ENCODE measurements at regions not wholly inside any gene's neighbourhood (a gene's known extent, or its start where the extent isn't known, plus 50 kb on each side); places are given as distances from the start of the nearest gene placed in this dataset.

- no peak for DNase-seq (ENCODE audit: low read depth, low spot score)
- dilution Hi-C loops (cut with MboI; ENCODE audit: extremely low pct_ligation_motif_present, low sequenced_read_pairs), result no loop called here
- no peaks in the 10 kb centered on the region for H3K27me3 ChIP-seq (ENCODE audit: control insufficient read depth in 2 of 2, insufficient read depth in 2 of 2, low read length in 2 of 2)
- no peaks in the 10 kb centered on the region for H3K4me1 ChIP-seq (ENCODE audit: control insufficient read depth, extremely low read depth, insufficient read depth, low read length)
- TF ChIP-seq POLR2A (IDR thresholded peaks at IDR 0.05; ENCODE audit: low read depth, low read length) (no peak), MYC (IDR thresholded peaks at IDR 0.05; ENCODE audit: low read depth, low read length) (no peak), EZH2 (IDR thresholded peaks at IDR 0.05; ENCODE audit: borderline replicate concordance, low read depth, low read length, severe bottlenecking) (no peak), GATA2 (IDR thresholded peaks at IDR 0.05; ENCODE audit: insufficient read depth, insufficient read length, low read depth, low read length) (no peak), FOS (IDR thresholded peaks at IDR 0.05; ENCODE audit: borderline replicate concordance, insufficient read depth, low read length) (no peak), POLR2AphosphoS5 (IDR thresholded peaks at IDR 0.05; ENCODE audit: insufficient read depth, low read depth, low read length) (no peak), JUN (IDR thresholded peaks at IDR 0.05; ENCODE audit: borderline replicate concordance, insufficient read depth, insufficient read length, low read depth) (no peak), MAX (IDR thresholded peaks at IDR 0.05; ENCODE audit: insufficient read depth, insufficient read length) (no peak)
- TF ChIP-seq, protein P1, sequence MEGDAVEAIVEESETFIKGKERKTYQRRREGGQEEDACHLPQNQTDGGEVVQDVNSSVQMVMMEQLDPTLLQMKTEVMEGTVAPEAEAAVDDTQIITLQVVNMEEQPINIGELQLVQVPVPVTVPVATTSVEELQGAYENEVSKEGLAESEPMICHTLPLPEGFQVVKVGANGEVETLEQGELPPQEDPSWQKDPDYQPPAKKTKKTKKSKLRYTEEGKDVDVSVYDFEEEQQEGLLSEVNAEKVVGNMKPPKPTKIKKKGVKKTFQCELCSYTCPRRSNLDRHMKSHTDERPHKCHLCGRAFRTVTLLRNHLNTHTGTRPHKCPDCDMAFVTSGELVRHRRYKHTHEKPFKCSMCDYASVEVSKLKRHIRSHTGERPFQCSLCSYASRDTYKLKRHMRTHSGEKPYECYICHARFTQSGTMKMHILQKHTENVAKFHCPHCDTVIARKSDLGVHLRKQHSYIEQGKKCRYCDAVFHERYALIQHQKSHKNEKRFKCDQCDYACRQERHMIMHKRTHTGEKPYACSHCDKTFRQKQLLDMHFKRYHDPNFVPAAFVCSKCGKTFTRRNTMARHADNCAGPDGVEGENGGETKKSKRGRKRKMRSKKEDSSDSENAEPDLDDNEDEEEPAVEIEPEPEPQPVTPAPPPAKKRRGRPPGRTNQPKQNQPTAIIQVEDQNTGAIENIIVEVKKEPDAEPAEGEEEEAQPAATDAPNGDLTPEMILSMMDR (IDR thresholded peaks at IDR 0.05; ENCODE audit: extremely low read depth in 1 of 2, insufficient read depth in 1 of 2, low read depth in 1 of 2, low read length in 2 of 2), result no peak
- no peaks in the 10 kb centered on the region for H3K36me3 ChIP-seq (ENCODE audit: control insufficient read depth in 2 of 2, extremely low read depth in 1 of 2, insufficient read depth in 2 of 2, low read length in 2 of 2)
- H3K27ac ChIP-seq (ENCODE audit: insufficient read depth, low read depth, low read length), result no peak overlapping the region
- no peaks in the 10 kb centered on the region for H3K9me1 ChIP-seq (replicated peaks; ENCODE audit: control insufficient read depth, extremely low read depth, insufficient read depth, low read length)
- H3K9ac ChIP-seq (replicated peaks; ENCODE audit: extremely low read depth, insufficient read depth, low read length), result no peak overlapping the region
- no TSS peak for BruUV-seq (replicated peaks)
- no peaks in the 10 kb centered on the region for H3K79me2 ChIP-seq (ENCODE audit: control insufficient read depth, insufficient read depth, low read length)
- intact Hi-C loops (cut with micrococcal nuclease), result no loop called here
- no peak for FAIRE-seq
- no peaks in the 10 kb centered on the region for H4K20me1 ChIP-seq (replicated peaks; ENCODE audit: control insufficient read depth, extremely low read depth, insufficient read depth, low read length)
- POLR2A ChIA-PET, result no interaction called here
- CTCF ChIA-PET, result no interaction called here
- no peak overlapping the region for H3K4me3 ChIP-seq (replicated peaks in 1 of 3; ENCODE audit: insufficient read depth in 1 of 3, low read depth in 1 of 3, low read length in 3 of 3)
- no peak overlapping the region for H2AFZ ChIP-seq (ENCODE audit: low read depth, low read length)
- no peak overlapping the region for H3K4me2 ChIP-seq (ENCODE audit: insufficient read depth, low read length)
- H3K9me3 ChIP-seq (replicated peaks; ENCODE audit: control insufficient read depth, insufficient read depth, low read length), result no peaks in the 10 kb centered on the region
Observed at GRCh38 chr12:97380440-97380839, 82.2 kb upstream of the RMST start.
